GM23338 (cell line): ENCODE measurements at regions not wholly inside any gene's neighbourhood (a gene's known extent, or its start where the extent isn't known, plus 50 kb on each side); places are given as distances from the start of the nearest gene placed in this dataset.

Source experiments
- ATAC-seq: fragments of 200-7000 bp; cut with Tn5 transposase; 3 replicates; pipeline ENCODE4 v1.9.1; 2020
- DNase-seq: peaks from one replicate; pipeline ENCODE4 v3.0.0-alpha.2; 2015; ENCODE audit warnings: low spot score
- H2AFZ ChIP-seq: fragments of 200-600 bp; sonication (generic); 2 replicates; pipeline ENCODE4 v1.8.0; 2016; ENCODE audit warnings: antibody characterized with exemption, mild to moderate bottlenecking, moderate library complexity
- H3F3A ChIP-seq: fragments of 200-600 bp; sonication (generic); replicated peaks from 2 replicates; pipeline ENCODE4 v1.8.0; 2017; ENCODE audit warnings: antibody characterized with exemption, mixed run types, low read depth
- H3K27ac ChIP-seq: fragments of 200-600 bp; sonication (generic); 2 replicates; pipeline ENCODE4 v1.6.1; 2016; ENCODE audit warnings: low read depth
- H3K27me3 ChIP-seq: fragments of 200-600 bp; sonication (generic); 2 replicates; pipeline ENCODE4 v1.8.0; 2016; ENCODE audit warnings: mild to moderate bottlenecking, mixed run types, moderate library complexity; ENCODE audit not compliant: insufficient read depth
- H3K36me3 ChIP-seq: fragments of 200-600 bp; sonication (generic); 2 replicates; pipeline ENCODE4 v1.8.0; 2016; ENCODE audit warnings: mild to moderate bottlenecking; ENCODE audit not compliant: insufficient read depth
- H3K4me1 ChIP-seq: fragments of 200-600 bp; sonication (generic); 2 replicates; pipeline ENCODE4 v1.8.0; 2016; ENCODE audit warnings: mild to moderate bottlenecking, moderate library complexity; ENCODE audit not compliant: insufficient read depth
- H3K4me2 ChIP-seq: fragments of 200-600 bp; sonication (generic); 2 replicates; pipeline ENCODE4 v1.7.1; 2017; ENCODE audit warnings: mixed run types
- H3K4me3 ChIP-seq: fragments of 200-600 bp; sonication (generic); 2 replicates; pipeline ENCODE4 v1.6.1; 2016; ENCODE audit warnings: mixed run types
- H3K79me2 ChIP-seq: fragments of 200-600 bp; sonication (generic); replicated peaks from 2 replicates; pipeline ENCODE4 v1.8.0; 2017; ENCODE audit warnings: mild to moderate bottlenecking; ENCODE audit not compliant: insufficient read depth
- H3K9me2 ChIP-seq: fragments of 200-600 bp; sonication (generic); 2 replicates; pipeline ENCODE4 v1.8.0; 2017; ENCODE audit not compliant: insufficient read depth
- H4K20me1 ChIP-seq: fragments of 200-600 bp; sonication (generic); replicated peaks from 2 replicates; pipeline ENCODE4 v1.8.0; 2017; ENCODE audit warnings: mild to moderate bottlenecking; ENCODE audit not compliant: insufficient read depth
- H3K27ac Mint-ChIP-seq: 2 replicates; pipeline ENCODE4 v1.8.0; 2020; ENCODE audit warnings: inconsistent platforms, mild to moderate bottlenecking, moderate library complexity, mixed read lengths
- H3K27me3 Mint-ChIP-seq: 3 replicates; pipeline ENCODE4 v1.8.0; 2022; ENCODE audit warnings: low read depth, mild to moderate bottlenecking, moderate library complexity, mixed read lengths, inconsistent platforms; ENCODE audit not compliant: insufficient read depth, poor library complexity
- H3K36me3 Mint-ChIP-seq: 3 replicates; pipeline ENCODE4 v1.8.0; 2021; ENCODE audit warnings: low read depth, mild to moderate bottlenecking, inconsistent platforms, moderate library complexity, mixed read lengths
- H3K4me1 Mint-ChIP-seq: 3 replicates; pipeline ENCODE4 v1.8.0; 2020; ENCODE audit warnings: mild to moderate bottlenecking, inconsistent platforms, mixed read lengths
- H3K4me3 Mint-ChIP-seq: 3 replicates; pipeline ENCODE4 v1.8.0; 2021; ENCODE audit warnings: moderate library complexity, mild to moderate bottlenecking, inconsistent platforms, mixed read lengths
- H3K9me3 Mint-ChIP-seq: 3 replicates; pipeline ENCODE4 v1.8.0; 2020; ENCODE audit warnings: moderate library complexity, mild to moderate bottlenecking, inconsistent platforms, mixed read lengths
- CREB1 ChIP-seq: fragments of 250-450 bp; sonication (Bioruptor Pico); IDR thresholded peaks from 2 replicates; pipeline ENCODE4 v1.5.0; 2020; ENCODE audit warnings: low read depth, mild to moderate bottlenecking, moderate library complexity
- CTCF ChIP-seq, 2 experiments: fragments of 200-600 bp in 1 of 2; sonication (generic) in 1 of 2; conservative IDR thresholded peaks; 2 replicates each; pipeline versions ENCODE4 v1.5.1 to v1.6.1; 2016 to 2017; ENCODE audit warnings: antibody characterized with exemption in 2 of 2, low read depth in 2 of 2, mild to moderate bottlenecking in 2 of 2, moderate library complexity in 1 of 2
- ETS1 ChIP-seq: IDR thresholded peaks from 2 replicates; pipeline ENCODE4 v1.6.1; 2016; ENCODE audit warnings: antibody characterized with exemption
- EZH2 ChIP-seq: fragments of 200-600 bp; sonication (generic); IDR thresholded peaks from one replicate; pipeline ENCODE4 v1.8.0; 2017; ENCODE audit warnings: antibody characterized with exemption, mild to moderate bottlenecking, low read depth; ENCODE audit not compliant: unreplicated experiment
- EZH2phosphoT487 ChIP-seq: fragments of 200-600 bp; sonication (generic); IDR thresholded peaks from one replicate; pipeline ENCODE4 v1.8.1; 2018; ENCODE audit warnings: antibody characterized with exemption; ENCODE audit not compliant: unreplicated experiment
- JUNB ChIP-seq: IDR thresholded peaks from one replicate; pipeline ENCODE4 v1.6.1; 2016; ENCODE audit warnings: antibody characterized with exemption; ENCODE audit not compliant: unreplicated experiment
- NANOG ChIP-seq: IDR thresholded peaks from 2 replicates; pipeline ENCODE4 v1.6.1; 2016; ENCODE audit warnings: antibody characterized with exemption, borderline replicate concordance
- POLR2AphosphoS5 ChIP-seq: IDR thresholded peaks from 2 replicates; pipeline ENCODE4 v1.6.1; 2016; ENCODE audit warnings: antibody characterized with exemption, low read depth
- REST ChIP-seq: IDR thresholded peaks from one replicate; pipeline ENCODE4 v1.6.1; 2018; ENCODE audit warnings: antibody characterized with exemption; ENCODE audit not compliant: unreplicated experiment
- STAT1 ChIP-seq: IDR thresholded peaks from one replicate; pipeline ENCODE4 v1.6.1; 2016; ENCODE audit warnings: antibody characterized with exemption; ENCODE audit not compliant: unreplicated experiment
- ZNF114 ChIP-seq: fragments of 250-450 bp; sonication (Bioruptor Pico); IDR thresholded peaks from 2 replicates; pipeline ENCODE4 v1.5.0; 2020; ENCODE audit warnings: mild to moderate bottlenecking, moderate library complexity
- ZNF331 ChIP-seq: fragments of 250-450 bp; sonication (Bioruptor Pico); IDR thresholded peaks from 2 replicates; pipeline ENCODE4 v1.5.0; 2020; ENCODE audit warnings: low read depth, mild to moderate bottlenecking, moderate library complexity
- ZNF462 ChIP-seq: fragments of 250-450 bp; sonication (Bioruptor Pico); IDR thresholded peaks from 2 replicates; pipeline ENCODE4 v1.5.0; 2020; ENCODE audit warnings: mild to moderate bottlenecking, moderate library complexity

- Histone ChIP-seq H3K9me2 (no peaks in the 10 kb centered on the region), H3K4me2 (no peak overlapping the region), H2AFZ (no peak overlapping the region), H3K79me2 (no peaks in the 10 kb centered on the region), H3K27me3 (no peaks in the 10 kb centered on the region), H3K4me1 (no peaks in the 10 kb centered on the region), H3K36me3 (no peaks in the 10 kb centered on the region), H3F3A (no peaks in the 10 kb centered on the region), H3K27ac (no peak overlapping the region), H3K4me3 (no peak overlapping the region), H4K20me1 (no peaks in the 10 kb centered on the region)
- ATAC-seq (no peak), DNase-seq (no peak)
- Mint-ChIP-seq H3K27ac (no peak overlapping the region), H3K4me3 (no peak overlapping the region), H3K9me3 (peaks cover 7% of the 10 kb centered on the region; the same call in 2 of the 3 replicates), H3K36me3 (no peaks in the 10 kb centered on the region), H3K27me3 (peaks cover 2% of the 10 kb centered on the region), H3K4me1 (no peaks in the 10 kb centered on the region)
- TF ChIP-seq CREB1 (CRISPR knock-in tag) (no peak), ZNF462 (CRISPR knock-in tag) (no peak), STAT1 (no peak), ETS1 (no peak), EZH2phosphoT487 (no peak), CTCF (conservative IDR thresholded peaks at IDR 0.05; ENCODE audit: low read depth in 2 of 2) (no peak), EZH2 (no peak), ZNF331 (CRISPR knock-in tag) (no peak), REST (no peak), NANOG (no peak), ZNF114 (no peak), POLR2AphosphoS5 (no peak), JUNB (no peak)
Measured at GRCh38 chr9:129539446-129539845, 81.5 kb downstream of the C9orf50 start.
